Breast epithelium (tissue), 3 donors: ENCODE measurements at regions not wholly inside any gene's neighbourhood (a gene's known extent, or its start where the extent isn't known, plus 50 kb on each side); places are given as distances from the start of the nearest gene placed in this dataset.
"Not testable (repeated sequence)": the region's sequence is repeated elsewhere in the genome, so short reads cannot be mapped to it uniquely, and the experiment has no call there.

Experiments
- CTCF ChIP-seq, 3 donors: fragments of 450-650 bp; IDR thresholded peaks; one replicate each; pipeline ENCODE4 v1.5.1; 2016 to 2017; ENCODE audit warnings: antibody characterized with exemption in 3 of 3, mild to moderate bottlenecking in 3 of 3, moderate library complexity in 3 of 3
- POLR2A ChIP-seq: fragments of 450-650 bp; IDR thresholded peaks from one replicate; pipeline ENCODE4 v1.6.1; 2016; ENCODE audit warnings: antibody characterized with exemption, mild to moderate bottlenecking, moderate library complexity
- POLR2AphosphoS5 ChIP-seq, 3 donors: sonication (generic); formaldehyde crosslinking; IDR thresholded peaks; one replicate each; pipeline ENCODE4 v1.6.1; 2017; ENCODE audit warnings: antibody characterized with exemption in 3 of 3

DNA sequence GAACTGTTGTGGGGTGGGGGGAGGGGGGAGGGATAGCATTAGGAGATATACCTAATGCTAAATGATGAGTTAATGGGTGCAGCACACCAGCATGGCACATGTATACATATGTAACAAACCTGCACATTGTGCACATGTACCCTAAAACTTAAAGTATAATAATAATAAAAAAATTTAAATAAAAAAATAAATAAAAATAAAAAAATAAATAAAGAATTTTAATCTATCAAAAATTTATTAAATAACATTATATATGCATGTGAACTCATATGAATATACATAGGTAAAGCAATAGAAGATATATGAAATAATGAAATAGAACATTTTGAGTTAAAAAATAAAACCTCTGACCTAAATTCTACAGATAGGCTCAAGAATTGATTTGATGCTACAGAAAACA is 764.2 kb upstream of the LRATD1 start:
- TF ChIP-seq CTCF (IDR thresholded peaks at IDR 0.05); POLR2A; POLR2AphosphoS5 (IDR thresholded peaks at IDR 0.05): not testable (repeated sequence)
